ENCODE measurements at regions not wholly inside any gene's neighbourhood (a gene's known extent, or its start where the extent isn't known, plus 50 kb on each side); places are given as distances from the start of the nearest gene placed in this dataset.

DNA sequence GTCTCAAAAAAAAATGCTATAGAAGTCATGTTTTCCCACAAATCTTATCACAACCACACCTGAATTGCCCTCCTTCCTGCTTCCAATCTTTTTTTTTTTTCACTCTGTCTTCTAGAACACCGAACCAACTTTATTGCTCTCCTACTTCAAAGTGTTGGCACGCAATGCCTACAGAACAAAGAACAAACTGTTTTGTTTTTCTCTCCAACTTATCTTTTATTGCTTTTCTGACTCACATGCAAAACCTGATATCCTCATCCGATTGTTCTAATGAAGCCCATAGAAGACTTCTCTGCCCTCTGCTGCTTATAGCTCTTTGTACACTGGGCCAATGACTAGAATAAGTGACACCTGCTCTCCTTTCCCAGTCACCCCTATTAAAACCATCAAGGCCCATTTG lies 602.8 kb downstream of the EPHA4 start:
- TF ChIP-seq EZH2phosphoT487 (IDR thresholded peaks at IDR 0.05; ENCODE audit: insufficient read depth, low read depth): no peak
- no peak for TF ChIP-seq EZH2 (IDR thresholded peaks at IDR 0.05; ENCODE audit: insufficient read depth, poor library complexity, severe bottlenecking)
